ENCODE measurements at regions not wholly inside any gene's neighbourhood (a gene's known extent, or its start where the extent isn't known, plus 50 kb on each side); places are given as distances from the start of the nearest gene placed in this dataset.
A peak's percentile ranks its signal among the peaks of the same experiment; 100 is the strongest.

DNA sequence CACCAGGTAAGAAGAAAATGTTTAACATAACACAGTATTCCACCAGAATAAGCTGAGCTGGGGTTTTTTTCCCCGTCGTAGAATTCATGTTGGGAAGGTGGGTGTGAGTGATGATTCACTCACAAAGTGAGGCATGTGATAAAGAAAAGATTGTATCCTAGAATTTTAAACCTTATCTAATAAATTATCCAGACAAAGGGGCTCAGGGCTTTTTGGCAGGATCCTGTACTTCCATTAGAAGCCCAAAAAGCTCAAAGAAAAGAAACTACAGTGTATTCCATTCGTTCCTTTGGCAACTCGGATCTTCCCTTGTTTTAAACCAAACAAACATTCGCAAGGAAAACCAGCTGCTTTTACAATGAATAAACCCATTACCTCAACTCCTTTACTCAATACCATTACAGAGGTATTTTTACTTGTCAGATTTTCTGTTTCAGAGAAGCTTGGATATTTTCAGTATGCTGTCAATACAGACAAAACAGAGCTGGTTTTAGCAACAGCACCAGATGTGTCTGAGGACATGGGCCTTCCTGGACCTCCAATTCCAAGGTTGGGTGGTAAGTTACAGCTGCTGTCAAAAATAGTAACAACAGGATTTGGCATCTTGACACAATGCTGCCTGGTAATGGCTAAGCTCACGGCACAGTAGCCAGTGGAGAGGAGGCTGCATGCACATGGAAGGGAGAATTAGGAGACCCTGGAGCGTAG lies 159.9 kb upstream of the RUNX1 start:
- in situ Hi-C loops (cut with HindIII; ENCODE audit: low sequenced_read_pairs): no loop called here
- TF ChIP-seq, protein P1, sequence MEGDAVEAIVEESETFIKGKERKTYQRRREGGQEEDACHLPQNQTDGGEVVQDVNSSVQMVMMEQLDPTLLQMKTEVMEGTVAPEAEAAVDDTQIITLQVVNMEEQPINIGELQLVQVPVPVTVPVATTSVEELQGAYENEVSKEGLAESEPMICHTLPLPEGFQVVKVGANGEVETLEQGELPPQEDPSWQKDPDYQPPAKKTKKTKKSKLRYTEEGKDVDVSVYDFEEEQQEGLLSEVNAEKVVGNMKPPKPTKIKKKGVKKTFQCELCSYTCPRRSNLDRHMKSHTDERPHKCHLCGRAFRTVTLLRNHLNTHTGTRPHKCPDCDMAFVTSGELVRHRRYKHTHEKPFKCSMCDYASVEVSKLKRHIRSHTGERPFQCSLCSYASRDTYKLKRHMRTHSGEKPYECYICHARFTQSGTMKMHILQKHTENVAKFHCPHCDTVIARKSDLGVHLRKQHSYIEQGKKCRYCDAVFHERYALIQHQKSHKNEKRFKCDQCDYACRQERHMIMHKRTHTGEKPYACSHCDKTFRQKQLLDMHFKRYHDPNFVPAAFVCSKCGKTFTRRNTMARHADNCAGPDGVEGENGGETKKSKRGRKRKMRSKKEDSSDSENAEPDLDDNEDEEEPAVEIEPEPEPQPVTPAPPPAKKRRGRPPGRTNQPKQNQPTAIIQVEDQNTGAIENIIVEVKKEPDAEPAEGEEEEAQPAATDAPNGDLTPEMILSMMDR (IDR thresholded peaks at IDR 0.05; ENCODE audit: low read depth, low read length): no peak
- no peak overlapping the region for H3K4me3 ChIP-seq (ENCODE audit: low read depth, low read length)
- DNase-seq (ENCODE audit: low read depth, low spot score): peak; percentile 83

DNA sequence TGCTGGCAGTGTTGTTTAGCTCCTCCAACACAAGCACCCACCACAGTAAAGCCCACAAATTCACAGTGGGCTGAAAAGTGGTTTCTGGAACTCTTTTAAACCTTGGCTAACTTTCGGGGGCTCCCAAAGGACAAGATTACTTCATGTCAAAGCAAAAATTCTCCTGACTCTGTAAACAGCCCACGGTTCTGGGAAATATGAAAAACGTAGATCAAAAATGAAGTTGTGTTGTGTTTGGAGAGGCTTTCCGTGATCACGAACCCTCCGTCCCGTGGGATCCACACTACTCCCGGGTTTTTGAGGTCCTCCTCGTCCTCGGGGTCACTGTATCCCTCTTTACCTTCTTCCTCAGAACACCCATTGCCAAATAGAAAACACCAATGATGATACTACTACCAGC lies 159.0 kb upstream of the RUNX1 start:
- in situ Hi-C loops (cut with HindIII; ENCODE audit: low sequenced_read_pairs): no loop called here
- no peak for DNase-seq (ENCODE audit: low read depth, low spot score)
- H3K4me3 ChIP-seq (ENCODE audit: low read depth, low read length): no peak overlapping the region
- TF ChIP-seq, protein P1 (IDR thresholded peaks at IDR 0.05; ENCODE audit: low read depth, low read length): no peak

DNA sequence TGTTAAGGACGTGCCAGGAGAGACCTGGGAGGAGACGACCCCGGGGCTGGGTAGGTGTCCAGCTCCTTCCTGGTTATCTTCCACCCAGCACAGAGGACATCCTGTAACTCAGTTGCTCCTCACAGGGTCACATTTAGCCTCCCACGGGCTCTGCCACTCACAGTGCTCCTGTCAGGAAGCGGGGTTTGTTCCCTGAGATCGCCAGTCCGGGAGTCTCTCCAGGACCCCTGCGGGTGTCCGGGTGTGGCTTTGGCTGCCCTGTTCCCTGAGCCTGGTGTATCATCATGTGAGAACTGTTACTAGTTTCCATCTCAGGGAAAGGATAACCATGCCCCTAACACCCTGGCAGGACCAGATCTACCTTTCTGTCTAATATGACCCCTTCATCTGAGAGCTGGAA lies 158.2 kb upstream of the RUNX1 start:
- in situ Hi-C loops (cut with HindIII; ENCODE audit: low sequenced_read_pairs): no loop called here
- TF ChIP-seq, protein P1 (IDR thresholded peaks at IDR 0.05; ENCODE audit: low read depth, low read length): no peak
- DNase-seq (ENCODE audit: low read depth, low spot score): no peak
- no peak overlapping the region for H3K4me3 ChIP-seq (ENCODE audit: low read depth, low read length)

DNA sequence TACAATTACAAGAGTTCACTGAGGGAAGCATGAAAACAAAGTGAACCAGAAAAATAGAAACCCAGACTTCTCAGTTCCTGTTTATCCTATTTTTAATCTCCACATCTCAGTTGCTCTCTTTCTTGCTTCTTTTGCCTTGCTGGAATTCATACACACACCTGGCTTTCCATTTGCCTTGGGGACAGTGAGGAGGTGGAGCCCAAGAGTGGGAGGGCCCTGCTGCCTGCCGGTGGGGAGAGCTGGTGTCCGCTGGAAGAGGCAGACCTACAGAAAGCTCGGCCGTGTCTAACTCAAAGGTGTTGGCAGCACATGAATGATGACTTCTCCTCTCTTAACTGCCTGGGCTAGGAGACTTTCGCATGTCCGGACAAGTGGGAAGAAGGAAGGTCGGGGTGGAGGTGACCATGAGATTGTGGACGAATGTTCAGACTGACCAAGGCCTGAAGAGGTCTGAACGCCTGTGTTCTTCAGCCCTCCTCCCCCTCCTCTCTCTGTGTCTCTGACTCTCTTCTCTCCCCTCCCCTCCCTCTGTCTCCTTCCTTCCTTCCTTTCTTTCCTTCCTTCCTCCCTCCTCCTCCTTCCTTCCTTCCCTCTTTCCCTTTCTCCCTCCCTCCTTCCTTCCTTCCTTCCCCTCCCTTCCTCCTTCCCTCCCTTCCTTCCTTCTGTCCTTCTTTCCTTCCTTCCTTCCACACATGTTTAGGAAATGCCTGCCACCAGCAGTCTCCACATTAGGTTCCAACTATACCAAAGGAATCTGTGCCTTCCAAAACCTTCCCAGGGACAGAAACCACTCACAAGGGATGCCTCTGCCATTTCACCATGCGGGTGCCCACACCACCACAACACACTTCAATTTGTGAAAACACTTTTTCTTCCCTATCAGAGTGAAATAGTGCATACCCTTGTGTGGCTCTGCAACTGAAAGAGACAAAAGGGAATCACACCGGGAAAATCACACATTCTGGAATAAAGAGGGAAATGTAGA lies 157.3 kb upstream of the RUNX1 start:
- TF ChIP-seq, protein P1 (IDR thresholded peaks at IDR 0.05; ENCODE audit: low read depth, low read length): no peak
- no peak for DNase-seq (ENCODE audit: low read depth, low spot score)
- no peak overlapping the region for H3K4me3 ChIP-seq (ENCODE audit: low read depth, low read length)
- in situ Hi-C loops (cut with HindIII; ENCODE audit: low sequenced_read_pairs): no loop called here

DNA sequence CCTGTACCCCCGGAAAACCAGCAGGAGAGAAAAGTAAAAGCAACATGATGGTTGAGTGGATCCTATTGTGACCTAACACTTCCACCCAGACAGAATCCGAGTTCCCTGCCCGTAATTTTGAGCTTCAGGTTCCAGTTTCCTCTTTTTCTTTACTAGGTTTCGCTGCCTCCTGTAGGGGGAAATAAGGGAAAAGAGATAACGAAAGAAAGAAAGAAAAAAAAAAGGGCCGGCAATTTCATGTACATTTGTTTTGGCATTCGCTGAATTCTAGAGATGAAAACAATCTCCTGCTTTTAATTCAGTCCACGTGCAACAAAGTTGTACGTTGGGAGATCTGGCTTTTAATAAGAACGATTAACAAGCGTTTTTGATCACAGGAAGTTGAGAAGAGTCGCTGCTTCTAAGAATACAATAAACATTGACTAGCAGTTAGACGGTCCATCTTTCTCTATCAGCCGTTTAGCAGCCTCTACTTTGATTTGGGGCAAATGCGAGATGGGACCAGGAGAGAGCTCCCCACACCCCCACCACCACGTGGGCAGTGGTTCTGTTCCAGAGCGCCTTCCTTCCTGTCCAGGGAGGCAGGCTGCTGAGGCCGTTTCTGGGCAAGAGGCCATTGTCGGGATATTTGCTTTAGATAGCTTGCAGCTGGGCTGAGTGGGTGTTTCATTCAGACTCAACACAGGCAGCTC lies 155.9 kb upstream of the RUNX1 start:
- TF ChIP-seq, protein P1 (IDR thresholded peaks at IDR 0.05; ENCODE audit: low read depth, low read length): no peak
- in situ Hi-C loops (cut with HindIII; ENCODE audit: low sequenced_read_pairs): no loop called here
- peak; percentile 83 for DNase-seq (ENCODE audit: low read depth, low spot score)
- no peak overlapping the region for H3K4me3 ChIP-seq (ENCODE audit: low read depth, low read length)

DNA sequence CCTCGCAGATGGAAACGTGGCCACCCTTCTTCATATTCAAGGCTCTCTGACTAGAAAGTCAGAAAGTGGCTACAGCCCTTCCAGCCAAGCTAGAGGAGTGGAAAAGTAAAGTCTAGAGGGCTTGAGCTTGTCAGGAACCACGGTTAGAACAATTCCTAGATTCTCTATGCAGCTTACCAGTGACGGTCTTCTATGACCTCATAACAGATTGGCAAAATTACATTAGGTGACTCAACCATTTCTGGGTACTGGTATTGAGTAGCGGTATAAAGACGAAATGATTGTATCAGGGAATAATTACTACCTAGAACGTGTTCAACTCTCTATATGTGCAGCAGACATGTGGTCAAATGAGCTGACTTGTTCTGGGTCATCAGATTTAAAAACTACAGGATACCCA lies 155.0 kb upstream of the RUNX1 start:
- in situ Hi-C loops (cut with HindIII; ENCODE audit: low sequenced_read_pairs): no loop called here
- TF ChIP-seq, protein P1 (IDR thresholded peaks at IDR 0.05; ENCODE audit: low read depth, low read length): no peak
- DNase-seq (ENCODE audit: low read depth, low spot score): peak; percentile 46
- no peak overlapping the region for H3K4me3 ChIP-seq (ENCODE audit: low read depth, low read length)
